C4-2B (cell line): ENCODE measurements at regions not wholly inside any gene's neighbourhood (a gene's known extent, or its start where the extent isn't known, plus 50 kb on each side); places are given as distances from the start of the nearest gene placed in this dataset.
A peak's percentile ranks its signal among the peaks of the same experiment; 100 is the strongest.

Experiments
- H3K27ac ChIP-seq: fragments of 450-650 bp; 2 replicates; pipeline ENCODE4 v1.5.1; 2017
- CTCF ChIP-seq: fragments of 450-650 bp; conservative IDR thresholded peaks from 2 replicates; pipeline ENCODE4 v1.5.1; 2017; ENCODE audit warnings: mild to moderate bottlenecking
- ZFX ChIP-seq: fragments of 450-650 bp; IDR thresholded peaks from 2 replicates; pipeline ENCODE4 v1.6.1; 2017

DNA sequence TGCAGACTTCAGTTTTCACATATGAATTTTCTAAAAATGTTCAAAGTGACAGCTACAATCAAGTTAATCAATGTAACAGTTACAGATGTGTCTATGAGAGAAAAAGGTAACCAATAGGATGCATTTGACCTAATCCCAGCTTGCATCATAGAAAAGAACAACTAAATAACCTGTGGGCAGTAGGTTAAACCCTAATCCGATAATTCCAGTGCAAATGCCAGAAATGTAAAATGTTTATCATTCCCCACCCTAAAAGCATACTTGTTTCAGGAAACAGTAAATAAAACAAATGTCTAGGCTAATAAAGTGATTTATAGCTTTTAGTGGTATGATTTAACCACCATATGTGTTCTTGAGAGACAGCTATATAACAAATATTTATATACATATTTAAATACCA, 592.6 kb downstream of the PRELID2 start:
- no peak for TF ChIP-seq ZFX
- TF ChIP-seq CTCF = no peak
- H3K27ac ChIP-seq = no peak overlapping the region

DNA sequence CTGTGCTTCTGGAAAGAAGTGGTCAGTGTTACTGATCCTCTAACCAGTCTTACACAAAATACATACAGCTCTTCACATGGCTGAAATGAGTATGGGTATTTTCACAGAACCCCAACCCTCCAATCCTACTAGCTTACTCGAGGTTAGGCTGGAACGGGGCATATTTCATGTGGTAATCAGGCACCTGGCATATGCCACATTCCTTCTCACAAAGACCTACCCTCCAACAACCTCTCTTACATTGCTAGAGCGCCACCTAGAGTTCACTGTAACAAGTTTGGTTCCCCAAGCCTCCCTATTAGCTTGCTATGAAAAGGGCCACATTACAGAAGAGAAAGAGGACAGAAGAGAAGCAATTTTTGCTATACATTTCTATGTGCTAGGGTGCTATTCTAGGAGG, 597.3 kb downstream of the PRELID2 start:
- peak; percentile 80 for TF ChIP-seq CTCF
- no peak for TF ChIP-seq ZFX
- no peak overlapping the region for H3K27ac ChIP-seq

DNA sequence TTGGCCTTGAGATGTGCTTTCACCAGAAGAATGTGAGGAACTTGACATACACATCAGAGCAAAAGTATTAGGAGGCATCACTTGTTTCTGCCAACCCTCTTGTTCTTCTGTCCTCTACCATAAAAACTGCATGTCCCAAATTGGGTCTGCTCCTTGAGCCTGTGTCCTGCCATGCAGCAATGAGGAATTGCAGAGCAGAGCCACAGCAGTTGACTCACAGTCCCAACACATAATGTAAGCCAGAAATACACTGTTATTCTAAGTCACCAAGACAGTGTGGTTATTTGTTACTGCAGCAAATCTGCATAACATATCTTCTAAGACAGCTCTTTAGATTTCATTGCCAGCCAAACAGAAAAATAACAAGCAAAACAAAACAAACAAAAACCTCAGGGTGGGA, 598.2 kb downstream of the PRELID2 start:
- H3K27ac ChIP-seq = no peak overlapping the region
- TF ChIP-seq ZFX (no peak), CTCF (no peak)

DNA sequence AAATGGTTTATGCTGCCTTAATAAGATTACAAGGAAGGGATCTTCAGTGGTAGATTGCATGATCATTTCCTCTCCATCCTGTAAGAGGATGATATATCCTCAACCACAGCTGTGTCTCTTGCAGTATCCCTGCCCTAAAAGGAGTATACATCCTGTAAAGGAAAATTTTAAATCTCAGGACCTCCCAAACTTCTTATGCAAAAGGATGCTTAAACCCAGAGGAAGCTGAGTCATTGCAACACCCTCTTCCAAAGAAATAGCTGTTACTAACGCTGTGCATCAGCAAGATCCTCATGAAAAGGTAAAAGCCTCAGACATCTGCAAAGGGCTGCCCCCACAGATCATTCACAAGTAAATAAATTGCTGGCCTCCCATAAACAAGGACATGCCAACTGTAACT, 599.0 kb downstream of the PRELID2 start:
- TF ChIP-seq CTCF (no peak), ZFX (no peak)
- no peak overlapping the region for H3K27ac ChIP-seq

GRCh38 chr5:145233461-145233860, 601.7 kb downstream of the PRELID2 start:
- no peak overlapping the region for H3K27ac ChIP-seq
- TF ChIP-seq CTCF = no peak
- no peak for TF ChIP-seq ZFX

- TF ChIP-seq ZFX = no peak
- no peak for TF ChIP-seq CTCF
Observed at GRCh38 chr5:145230781-145231180, 604.4 kb downstream of the PRELID2 start.

GRCh38 chr5:145228564-145228963, 606.6 kb downstream of the PRELID2 start:
- TF ChIP-seq ZFX (no peak), CTCF (no peak)
- no peak overlapping the region for H3K27ac ChIP-seq

More at GRCh38 chr5:145230781-145231180, 604.4 kb downstream of the PRELID2 start:
- H3K27ac ChIP-seq = no peak overlapping the region
